ENCODE measurements at regions not wholly inside any gene's neighbourhood (a gene's known extent, or its start where the extent isn't known, plus 50 kb on each side); places are given as distances from the start of the nearest gene placed in this dataset.
"Not testable (repeated sequence)": the region's sequence is repeated elsewhere in the genome, so short reads cannot be mapped to it uniquely, and the experiment has no call there.

DNA sequence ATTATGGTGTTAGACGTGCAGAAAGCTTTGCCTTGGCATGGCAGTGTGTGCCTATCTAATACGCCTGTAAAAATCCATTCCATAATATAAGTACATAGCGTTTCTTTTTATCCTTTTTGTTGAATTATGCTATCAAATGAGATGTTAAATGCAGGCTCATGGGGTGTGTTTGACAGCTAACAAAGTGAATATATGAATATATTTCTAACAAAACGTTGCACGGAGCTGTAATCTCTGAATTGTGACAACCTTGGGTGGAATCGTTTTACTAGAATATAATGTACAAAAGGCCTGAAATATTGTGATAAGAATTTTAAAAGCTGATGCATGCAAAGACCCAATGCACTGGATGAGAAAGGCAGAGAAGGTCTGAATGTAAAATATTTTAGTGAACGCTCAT lies 763.7 kb upstream of the TMEM132C start:
- DNase-seq (ENCODE audit: low read depth in 2 of 2) = no peak

DNA sequence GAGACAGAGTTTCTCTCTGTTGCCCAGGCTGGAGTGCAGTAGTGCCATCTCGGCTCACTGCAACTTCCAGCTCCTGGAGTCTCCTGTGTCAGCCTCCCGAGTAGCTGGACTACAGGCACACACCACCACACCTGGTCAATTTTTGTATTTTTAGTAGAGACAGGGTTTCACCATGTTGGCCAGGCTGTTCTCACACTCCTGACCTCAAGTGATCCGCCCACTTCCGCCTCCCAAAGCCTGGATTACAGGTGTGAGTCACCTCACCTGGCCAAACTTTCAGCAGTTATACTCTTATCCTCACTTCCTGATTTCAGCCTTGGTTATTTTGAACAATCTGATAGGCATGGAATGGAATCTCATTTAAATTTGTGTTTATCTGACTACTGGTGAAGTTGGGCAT lies 763.0 kb upstream of the TMEM132C start:
- not testable (repeated sequence) for DNase-seq (ENCODE audit: low read depth in 2 of 2)

DNA sequence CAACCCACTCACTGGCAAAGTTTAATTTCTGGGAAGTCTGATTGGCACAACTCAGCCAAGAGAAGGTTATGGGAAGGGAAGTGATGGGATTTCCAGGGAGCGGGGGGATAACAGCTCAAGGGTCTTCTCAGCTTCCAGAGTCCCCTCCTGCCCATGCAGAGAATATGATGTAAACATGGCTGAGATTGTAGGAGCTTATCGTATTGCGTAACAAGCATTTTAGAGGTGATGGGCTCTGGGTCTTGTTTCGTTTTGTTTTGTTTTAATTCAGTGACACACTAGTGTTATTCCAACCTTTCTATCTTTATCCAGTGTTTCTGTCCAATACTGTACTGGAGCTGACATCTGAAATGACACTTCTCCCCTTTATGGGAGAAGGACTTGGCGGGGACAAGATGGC lies 762.1 kb upstream of the TMEM132C start:
- no peak for DNase-seq (ENCODE audit: low read depth in 2 of 2)

DNA sequence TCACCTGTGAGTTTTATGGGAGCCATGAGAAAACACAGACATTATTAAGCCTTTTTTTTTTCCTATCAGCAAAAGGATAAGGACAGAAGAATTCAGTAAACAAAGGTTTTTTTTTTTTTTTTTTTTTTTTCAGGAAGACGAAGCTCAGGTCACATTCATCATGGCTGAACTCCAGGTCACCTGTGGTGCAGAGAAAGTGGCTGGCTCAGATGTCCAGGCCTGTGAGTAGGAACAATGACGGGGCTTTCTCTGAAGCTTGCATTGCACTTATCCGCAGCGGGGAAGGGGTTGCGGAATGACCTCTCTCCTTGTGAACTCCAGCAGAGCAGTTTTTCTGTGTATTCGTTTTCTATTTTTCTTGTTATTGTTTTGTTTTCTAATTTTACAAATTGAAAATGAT lies 759.6 kb upstream of the TMEM132C start:
- DNase-seq (ENCODE audit: low read depth in 2 of 2) = no peak

DNA sequence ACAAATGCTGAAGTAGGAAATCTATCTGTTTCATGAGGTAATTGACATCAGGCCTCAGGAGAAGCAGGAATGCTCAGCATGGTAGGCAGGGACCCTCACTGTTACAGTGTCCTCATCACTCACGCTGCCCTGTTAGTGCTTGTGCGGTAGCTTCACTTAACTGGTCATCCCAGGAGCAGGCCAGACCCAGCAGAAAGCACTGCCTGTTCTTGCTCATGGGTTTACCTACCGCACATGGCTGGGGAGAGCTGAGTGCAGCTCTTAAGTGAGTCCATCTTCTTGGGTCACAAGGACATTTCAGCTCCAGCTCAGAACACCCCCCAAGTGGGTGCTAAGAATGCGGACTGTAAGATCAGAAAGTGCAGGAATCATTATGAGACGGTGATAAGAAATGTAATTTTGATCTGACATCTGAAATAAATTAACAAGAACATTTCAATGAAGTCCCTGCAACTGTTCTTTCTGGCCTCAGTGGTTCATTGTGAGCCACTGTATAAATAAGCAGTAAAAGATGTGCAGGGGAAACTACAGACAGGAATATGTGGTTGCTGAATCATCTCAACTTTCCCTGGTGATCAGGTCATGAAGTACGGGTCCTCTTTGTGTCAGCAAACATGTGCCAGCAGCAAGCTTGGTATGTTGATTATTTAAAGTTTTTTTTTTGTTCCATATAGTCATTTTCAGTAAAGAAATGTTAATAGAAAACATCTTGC lies 757.7 kb upstream of the TMEM132C start:
- DNase-seq (ENCODE audit: low read depth in 2 of 2) = no peak

DNA sequence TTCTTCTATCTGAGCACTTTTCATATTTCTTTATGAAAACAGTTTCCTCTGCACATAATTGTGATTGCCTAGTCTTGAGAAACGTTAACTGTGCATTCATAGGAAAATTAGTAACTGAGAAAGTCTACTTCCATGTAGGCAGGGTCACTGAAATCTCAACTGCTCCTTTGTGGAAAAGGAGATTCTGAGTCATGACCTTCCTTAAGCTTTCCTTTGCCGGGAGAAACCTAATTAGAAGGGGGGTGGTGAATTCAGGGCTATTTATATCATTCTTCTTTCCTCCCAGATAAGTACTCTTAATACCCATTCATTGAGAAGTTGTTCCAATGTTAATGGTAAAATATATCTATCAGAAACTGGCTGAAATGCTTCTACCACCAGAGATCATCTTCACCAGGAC lies 751.0 kb upstream of the TMEM132C start:
- DNase-seq (ENCODE audit: low read depth in 2 of 2) = no peak

DNA sequence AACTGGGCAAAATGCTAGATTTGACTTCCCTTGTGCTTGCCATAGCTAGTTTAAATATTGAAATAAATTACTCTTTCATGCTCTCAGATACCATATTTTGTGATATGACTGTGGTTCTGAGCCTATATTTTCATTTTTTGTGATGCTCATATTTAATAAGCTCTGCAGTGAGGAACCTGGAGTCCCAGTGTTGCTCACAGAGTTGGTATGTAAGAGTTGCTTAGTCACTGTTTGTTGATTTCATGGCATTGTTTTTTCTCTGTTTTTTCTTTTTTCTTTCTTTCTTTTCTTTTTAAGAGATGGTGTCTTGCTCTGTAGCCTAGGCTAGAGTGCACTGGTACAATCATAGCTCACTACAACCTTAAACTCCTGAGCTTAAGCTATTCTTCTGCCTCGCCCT lies 750.5 kb upstream of the TMEM132C start:
- DNase-seq (ENCODE audit: low read depth in 2 of 2) = no peak

DNA sequence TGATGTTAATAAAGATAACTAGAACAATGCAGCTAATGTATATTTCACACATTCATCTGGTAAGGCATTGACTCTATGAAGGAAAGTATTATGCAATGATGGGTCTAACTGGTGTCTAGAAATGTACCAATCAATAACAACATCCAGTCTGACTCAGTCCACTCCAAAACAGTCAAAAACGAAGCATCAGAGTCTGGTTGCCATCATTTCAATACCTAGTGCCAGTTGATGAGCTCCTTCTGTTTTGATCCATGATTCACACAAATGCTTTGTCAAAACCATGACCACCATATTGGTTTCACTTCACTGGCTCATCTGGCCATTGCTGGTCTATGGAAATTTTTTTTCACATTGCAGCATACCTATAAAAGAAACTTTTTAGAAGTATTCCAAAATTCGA lies 747.2 kb upstream of the TMEM132C start:
- no peak for DNase-seq (ENCODE audit: low read depth in 2 of 2)

DNA sequence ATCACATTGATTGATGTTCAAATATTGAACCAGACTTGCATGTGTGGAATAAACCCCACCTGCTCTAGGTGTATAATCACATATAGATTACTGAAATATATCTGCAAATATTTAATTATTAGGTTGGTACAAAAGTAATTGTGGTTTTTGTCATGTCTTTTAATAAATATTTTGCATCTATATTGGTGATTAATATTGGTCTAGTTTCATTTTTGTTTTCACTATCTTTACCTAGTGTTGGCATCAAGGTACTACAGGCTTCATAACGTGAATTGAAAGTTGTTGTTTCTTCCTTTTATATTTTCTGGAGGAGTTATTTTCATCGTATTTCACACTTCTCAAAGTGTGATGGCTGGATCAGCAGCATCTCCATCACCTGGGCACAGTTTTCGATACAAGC lies 740.0 kb upstream of the TMEM132C start:
- DNase-seq (ENCODE audit: low read depth in 2 of 2) = no peak

DNA sequence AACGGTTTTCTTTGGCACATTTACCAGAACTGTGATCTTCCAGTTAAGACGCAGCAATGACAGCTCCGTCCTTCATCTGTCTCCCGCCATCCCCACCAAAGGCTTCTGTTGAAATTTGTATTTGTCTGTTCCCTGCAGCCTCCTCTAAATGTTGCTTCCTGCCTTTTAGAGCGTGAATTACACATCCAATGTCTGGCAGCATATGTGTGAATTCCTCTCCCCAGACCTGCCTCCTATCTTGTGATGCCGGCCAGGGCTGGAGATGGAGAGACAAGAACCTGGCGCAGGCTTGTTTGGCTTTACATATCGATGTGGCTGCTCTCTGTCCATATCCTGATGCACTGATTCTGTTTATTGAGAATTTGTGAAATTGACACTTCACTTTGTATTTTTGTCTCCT lies 738.4 kb upstream of the TMEM132C start:
- no peak for DNase-seq (ENCODE audit: low read depth in 2 of 2)

DNA sequence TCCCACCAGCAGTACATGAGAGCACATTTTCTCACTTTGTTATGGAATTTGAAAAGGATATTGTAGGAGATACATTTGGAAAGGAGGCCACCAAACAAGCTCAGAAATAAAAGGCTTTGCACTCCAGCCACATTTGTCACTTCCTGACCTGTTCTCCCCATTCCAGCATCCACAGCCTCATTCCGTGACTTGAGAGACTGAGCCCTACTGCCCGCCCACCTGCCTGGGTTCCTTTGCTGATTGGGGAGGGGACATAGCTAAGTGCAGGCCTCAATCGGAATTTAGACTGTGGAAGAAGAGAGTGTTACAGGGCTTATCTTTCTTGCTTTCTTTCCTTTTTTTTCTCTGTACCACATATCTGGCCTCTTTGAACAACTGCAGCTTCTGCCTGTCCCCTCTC lies 735.4 kb upstream of the TMEM132C start:
- DNase-seq (ENCODE audit: low read depth in 2 of 2) = no peak

DNA sequence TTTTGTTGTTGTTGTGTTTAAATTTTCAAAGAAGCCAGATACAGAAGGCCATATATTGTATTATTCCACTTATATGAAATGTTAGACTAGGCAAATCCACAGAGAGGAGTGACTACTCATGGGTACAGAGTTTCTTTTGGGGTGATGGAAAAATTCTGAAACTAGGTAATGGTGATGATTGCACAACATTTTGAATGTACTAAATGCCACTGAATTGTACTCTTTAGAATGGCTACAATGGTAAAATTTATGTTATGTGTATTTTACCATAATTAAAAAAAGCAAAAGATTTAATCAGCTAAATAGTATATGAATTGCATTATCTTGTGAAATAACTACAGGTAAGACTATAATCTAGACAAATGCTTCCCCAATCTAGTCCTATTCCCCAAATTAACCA lies 733.6 kb upstream of the TMEM132C start:
- DNase-seq (ENCODE audit: low read depth in 2 of 2) = no peak

DNA sequence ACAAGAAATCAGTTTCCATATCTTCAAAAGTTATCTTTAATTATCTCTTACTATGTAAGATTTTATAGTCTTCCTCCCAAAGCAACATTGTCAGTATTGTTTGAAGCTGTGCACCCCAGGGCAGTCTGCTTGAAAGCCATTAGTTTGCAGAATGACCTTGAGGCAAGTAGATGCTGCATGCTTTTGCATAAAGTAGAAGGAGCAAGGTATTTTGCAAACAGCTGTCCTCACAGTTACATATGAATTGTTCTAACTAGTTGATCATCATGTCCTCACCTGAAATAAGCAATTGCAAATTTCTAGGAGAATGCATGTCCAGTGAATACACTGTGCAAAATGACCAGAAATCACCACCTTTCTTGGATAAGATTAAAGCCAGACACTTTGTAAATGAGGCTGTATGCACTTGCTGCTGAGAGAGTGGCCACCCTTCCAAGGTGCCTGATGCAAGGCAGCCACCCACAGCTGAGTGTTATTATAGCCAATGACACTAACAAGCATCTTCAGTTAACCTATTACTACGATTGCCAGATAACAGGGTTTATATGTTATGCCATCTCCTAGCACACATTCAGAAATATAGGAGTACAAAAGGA lies 730.0 kb upstream of the TMEM132C start:
- DNase-seq (ENCODE audit: low read depth in 2 of 2) = no peak

DNA sequence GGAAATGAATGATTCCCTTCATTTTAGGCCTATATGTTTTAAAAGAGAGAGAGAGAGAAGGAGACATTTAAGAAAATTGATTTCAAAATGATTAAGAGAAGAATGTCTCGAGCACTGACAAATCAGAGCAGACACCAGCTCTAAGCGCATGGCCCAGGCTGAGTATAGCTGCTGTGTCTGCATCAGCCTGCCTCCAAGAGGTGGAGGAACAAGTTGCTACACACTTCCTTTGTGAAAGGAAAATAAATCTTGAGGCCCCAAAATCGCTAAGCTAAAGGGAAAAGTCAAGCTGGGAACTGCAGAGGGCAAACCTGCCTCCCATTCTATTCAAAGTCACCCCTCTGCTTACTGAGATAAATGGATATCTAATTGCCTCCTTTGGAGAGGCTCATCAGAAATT lies 728.7 kb upstream of the TMEM132C start:
- DNase-seq (ENCODE audit: low read depth in 2 of 2) = no peak

DNA sequence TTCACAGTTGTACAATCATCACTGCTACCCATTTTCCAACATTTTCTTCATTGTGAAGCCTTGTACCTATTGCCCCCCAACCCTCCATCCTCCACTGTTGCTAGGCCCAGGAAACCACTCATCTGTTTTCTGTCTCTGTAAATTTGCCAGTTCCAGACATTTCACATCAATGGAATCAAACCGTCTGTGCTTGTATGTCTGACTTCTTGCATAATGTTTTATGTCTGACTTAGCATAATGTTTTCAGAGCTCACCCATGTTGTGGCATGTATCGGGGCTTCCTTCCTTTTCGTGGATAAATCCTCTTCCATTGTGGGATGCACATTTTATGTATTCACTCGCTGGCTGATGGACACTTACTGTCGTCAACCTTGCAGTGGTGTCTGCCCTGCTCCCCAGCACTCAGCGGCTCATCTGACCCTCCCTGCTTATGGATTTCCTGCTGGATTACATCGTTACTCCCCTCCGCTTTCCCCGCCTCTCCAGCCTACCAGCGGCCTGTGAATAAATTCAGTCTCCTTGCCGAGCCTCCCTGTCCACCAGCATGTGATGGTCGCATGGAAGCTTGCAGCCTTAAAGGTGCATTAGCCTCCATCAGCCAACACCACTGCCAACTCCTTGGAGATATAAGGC lies 727.6 kb upstream of the TMEM132C start:
- DNase-seq (ENCODE audit: low read depth in 2 of 2) = no peak

DNA sequence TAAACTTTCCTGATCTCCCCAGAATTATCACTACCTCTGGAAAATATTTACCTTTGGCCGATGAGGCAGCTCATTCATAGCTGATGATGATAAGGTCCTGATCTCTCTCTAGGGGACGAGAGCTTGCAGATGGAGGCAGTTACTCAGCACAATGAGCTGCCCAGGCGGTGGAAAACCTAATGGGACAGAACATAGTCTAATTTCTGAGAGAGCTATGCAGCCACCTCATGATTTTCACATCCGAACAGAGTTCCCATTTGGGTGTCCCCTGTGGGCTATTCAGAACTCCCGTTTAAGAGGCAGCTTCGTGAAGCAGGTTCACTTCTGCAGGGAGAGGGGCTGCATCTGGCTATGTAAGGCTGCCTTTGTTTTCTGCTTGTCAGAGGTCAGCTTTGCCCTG lies 724.6 kb upstream of the TMEM132C start:
- no peak for DNase-seq (ENCODE audit: low read depth in 2 of 2)

DNA sequence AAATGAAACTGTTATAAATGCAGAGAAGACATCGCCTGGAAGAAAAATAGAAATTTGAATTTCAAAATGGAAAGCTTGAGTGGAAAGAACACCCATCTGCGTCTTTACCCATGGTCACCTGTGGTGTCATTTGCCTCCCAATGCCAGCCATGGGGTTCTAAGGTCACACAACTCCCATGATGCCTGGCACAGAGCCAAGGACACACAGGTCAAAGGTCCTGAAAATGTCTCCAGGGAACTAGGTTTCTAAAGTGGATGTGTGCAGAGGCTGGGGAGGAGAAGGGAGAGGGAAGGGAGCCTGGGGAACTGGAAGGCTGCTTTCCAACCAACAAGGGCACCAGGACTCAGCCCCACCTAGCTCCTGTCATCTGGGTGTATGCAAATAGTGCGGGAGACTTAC lies 724.0 kb upstream of the TMEM132C start:
- DNase-seq (ENCODE audit: low read depth in 2 of 2) = no peak

DNA sequence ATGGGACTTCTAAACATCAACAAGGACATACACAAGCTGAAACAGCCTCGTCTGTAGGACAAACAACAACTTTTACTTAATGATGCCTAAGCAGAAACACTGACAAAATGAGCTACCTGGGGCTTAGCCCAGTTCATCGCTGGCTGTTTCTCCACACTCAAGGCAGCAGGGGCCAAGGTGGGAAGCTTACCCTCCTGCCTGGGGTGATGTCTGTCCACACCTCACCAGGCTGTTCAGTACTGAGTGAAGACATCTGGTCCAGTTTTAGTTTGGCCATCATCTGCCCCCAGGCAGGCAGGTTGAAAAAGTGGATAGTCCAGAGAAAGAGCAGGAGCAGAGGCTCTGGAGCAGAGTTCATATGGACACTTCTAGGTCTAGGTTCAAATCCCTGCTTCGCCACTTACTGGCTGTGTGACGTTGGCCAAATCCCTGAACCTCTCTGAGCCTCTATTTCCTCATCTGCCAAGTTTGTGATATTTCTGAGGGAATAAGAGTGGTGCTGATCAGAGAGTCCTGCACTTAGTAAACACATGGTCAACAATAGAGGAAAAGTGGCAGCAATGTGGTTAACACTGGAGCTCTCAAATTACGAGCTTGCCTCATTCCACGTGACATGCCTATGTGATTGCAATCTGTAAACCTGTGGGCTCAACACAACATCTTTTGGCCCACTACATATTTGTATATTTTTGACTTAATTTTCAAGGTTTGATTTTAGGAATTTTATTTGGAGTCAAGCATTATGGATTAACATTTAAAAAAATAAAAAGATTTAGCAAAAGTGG lies 720.1 kb upstream of the TMEM132C start:
- no peak for DNase-seq (ENCODE audit: low read depth in 2 of 2)

DNA sequence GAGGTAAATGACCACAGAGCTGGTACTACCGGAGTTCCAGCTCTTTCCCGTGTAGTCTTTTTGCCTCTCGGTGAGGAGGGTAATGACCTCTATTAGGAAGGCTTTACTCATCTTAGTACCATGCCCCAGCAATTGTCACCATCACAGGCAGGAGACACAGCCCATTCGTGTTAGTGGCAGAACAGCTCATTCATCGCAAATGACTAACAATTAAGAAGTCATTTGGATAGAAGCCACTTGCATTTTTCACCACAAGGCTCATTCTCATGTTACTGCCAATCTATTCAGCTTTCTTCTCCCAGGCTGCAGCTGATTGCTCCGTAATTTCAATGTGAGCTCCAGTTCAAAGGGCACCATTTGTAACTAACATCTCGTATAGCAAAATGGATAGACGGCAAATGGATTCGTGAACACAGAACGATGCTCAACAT lies 718.8 kb upstream of the TMEM132C start:
- no peak for DNase-seq (ENCODE audit: low read depth in 2 of 2)

DNA sequence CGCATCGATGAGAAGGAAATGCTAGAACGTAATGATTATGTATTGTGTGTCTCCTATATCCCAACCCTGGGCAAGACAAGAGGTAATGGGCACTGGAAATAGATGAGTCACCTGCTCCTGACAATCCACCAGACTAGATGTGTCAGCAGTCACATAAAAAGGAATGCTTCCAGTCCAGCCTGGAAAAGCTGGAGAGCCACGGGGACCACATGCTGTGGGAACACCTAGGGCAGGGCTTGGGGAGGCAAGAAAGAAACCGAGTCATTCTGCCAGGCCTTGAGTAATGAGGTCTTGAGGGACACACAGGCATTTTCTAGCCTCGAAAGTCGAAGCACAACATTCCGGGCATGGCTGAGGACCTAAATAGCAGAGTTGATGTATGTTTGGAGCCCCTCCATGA lies 716.7 kb upstream of the TMEM132C start:
- no peak for DNase-seq (ENCODE audit: low read depth in 2 of 2)

DNA sequence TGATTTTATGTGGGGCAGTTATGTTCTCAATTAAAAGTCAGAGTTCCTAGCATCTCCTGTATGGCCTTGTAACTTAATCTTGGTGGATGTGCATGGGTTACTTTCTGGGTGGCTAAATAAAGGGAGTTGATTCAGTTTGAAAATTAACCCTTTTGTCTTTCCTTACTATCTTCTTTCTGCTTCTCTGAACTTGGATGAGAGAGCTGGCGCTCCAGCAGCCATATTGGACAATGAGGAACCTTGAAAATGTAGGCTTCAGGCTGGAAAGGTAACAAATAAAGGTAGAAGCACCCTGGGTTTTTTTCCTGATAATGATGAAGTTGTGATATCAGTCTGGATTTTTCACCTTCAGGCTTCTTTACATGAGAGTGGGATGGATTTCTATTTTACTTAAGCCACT lies 714.1 kb upstream of the TMEM132C start:
- no peak for DNase-seq (ENCODE audit: low read depth in 2 of 2)

DNA sequence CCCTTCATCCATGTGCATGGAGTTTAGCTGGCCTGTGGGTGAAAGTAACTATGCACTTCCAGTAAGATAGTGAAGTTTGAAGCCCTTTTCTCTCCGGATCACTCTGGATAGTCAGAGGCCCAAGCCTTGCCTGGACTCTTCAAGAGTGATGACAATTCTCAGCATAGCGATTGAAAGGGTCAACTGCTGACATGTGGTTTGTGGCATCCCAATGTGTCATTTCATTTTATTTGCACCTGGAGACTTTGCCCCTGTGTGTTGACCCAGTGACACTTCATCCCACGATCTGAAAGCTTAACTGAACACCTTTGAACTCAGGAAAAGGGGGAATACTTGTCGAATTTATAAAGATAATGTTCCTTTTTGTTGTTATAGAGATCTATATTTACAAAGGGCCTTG lies 711.9 kb upstream of the TMEM132C start:
- no peak for DNase-seq (ENCODE audit: low read depth in 2 of 2)

All from stimulated activated CD8-positive, alpha-beta memory T cell treated with anti-CD3 and anti-CD28 coated beads, Interleukin-2, amount 100 ng/mL, for 48 hours (primary cell).